NCI-H526 treated with DMSO at 0.1 percent for 48 hours (cell line): ENCODE measurements at regions not wholly inside any gene's neighbourhood (a gene's known extent, or its start where the extent isn't known, plus 50 kb on each side); places are given as distances from the start of the nearest gene placed in this dataset.
"Not testable (repeated sequence)": the region's sequence is repeated elsewhere in the genome, so short reads cannot be mapped to it uniquely, and the experiment has no call there.

Source experiments
- DNase-seq: peaks from one replicate; lab custom pipeline; 2025; lab: John Stamatoyannopoulos, UW

DNA sequence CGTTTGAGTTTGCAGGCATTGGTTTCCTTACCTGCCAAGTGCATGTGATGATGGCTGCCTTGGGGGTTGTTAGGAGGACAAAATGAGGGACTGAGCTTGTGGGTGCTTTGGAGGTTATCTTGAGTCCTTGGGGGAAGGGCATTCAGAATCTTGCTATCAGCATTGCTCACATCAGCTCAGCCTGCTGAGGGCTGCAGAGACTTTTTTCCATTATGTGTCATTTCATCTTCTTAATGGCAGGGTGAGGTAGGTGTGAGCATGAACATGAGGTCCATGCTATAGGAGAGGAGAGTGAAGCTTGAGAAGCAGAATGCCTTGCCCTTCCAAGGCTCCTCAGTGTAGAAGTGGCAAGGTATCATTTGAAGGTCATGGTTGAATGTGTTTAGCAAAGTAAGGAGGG lies 112.3 kb downstream of the MIAT start:
- DNase-seq: no peak

DNA sequence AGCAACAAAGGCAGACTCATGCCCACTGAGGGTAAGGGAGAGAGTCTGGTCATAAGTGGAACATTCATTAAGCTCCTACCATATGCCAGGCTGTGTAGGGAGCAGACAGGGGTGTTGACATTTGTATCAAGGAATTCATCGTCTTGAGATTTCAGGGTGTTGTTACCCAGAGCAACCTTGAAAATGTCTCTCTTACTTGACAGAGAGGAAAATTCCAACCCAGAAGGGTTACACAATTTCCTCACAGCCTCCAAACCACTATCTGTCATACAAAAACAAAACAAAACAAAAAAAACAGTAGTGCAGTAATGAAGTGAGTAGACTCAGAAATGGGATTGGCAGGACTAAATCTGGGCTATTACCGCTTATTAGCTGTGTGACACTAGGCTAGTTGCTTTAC lies 113.2 kb downstream of the MIAT start:
- DNase-seq: no peak

DNA sequence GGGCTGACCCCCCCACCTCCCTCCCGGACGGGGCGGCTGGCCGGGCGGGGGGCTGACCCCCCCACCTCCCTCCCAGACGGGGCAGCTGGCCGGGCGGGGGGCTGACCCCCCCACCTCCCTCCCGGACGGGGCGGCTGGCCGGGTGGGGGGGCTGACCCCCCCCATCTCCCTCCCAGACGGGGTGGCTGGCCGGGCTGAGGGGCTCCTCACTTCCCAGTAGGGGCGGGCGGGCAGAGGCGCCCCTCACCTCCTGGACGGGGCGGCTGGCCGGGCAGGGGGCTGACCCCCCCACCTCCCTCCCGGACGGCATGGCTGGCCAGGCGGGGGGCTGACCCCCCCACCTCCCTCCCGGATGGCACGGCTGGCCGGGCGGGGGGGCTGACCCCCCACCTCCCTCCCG lies 115.7 kb downstream of the MIAT start:
- DNase-seq: not testable (repeated sequence)

DNA sequence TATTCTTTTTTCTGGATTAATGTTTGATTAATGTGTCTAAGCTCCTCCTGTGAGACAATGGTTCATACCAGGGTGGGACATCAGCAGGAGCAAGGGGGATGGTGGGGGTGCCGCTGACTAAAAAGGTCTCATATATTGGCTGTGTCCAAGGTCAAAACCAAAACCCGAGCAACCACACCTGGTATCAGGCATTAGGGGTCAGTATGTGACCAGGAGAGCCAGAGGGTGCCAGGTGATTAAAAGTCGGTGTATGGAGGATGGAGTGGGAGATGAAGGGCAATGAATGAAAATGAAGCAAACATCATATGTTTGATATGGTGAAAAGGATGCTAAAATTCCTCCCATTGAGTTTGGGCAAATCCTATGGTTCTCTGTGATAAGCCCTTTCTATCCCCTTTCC lies 118.0 kb downstream of the MIAT start:
- DNase-seq: no peak

DNA sequence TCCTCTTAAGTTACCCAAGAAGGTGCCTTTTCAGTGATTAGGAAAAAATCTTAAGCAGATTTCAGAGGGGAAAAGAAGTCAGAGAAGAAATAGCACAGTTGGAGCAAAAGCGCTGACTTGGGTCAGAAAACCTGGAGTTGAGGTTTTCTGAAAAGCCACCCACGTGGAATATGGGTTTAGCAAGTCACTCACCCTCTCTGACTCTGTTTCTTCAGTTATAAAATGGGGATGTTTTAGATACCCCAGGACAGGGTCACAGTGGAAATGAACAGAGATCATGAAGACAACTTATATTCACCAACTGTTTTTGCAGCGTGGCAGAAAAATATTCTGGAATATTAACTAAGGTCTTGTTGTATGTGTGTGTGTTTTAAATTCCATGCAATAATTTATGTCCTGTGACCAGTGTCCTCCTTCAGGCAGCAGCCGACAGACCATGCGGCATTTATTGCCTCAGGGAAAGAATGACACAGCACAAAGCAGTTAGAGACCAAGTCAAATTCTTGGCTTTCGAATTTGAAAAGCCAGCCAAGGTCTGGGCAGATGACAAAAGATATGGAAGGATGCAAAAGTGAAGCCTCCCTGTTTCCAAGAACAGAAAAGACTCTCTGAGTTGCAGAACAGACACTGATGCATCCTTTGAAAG lies 119.9 kb downstream of the MIAT start:
- no peak for DNase-seq

DNA sequence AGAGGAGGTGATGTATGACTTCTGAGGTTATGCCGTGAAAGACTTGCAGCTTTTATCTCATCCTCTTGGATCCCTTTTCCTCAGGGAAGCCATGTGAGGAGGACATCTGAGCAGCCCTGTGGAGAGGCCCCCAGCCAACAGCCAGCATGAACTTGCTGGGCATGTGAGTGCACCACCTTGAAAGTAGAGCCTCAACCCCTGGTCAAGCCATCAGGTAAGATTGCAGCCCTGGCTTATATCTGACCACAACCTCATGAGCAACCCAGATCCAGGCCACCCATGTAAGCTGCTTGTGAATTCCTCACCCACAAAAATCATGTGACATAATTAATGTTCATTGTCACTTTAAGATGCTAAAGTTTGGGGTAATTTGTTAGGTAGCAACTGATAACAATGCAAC lies 121.0 kb downstream of the MIAT start:
- no peak for DNase-seq

DNA sequence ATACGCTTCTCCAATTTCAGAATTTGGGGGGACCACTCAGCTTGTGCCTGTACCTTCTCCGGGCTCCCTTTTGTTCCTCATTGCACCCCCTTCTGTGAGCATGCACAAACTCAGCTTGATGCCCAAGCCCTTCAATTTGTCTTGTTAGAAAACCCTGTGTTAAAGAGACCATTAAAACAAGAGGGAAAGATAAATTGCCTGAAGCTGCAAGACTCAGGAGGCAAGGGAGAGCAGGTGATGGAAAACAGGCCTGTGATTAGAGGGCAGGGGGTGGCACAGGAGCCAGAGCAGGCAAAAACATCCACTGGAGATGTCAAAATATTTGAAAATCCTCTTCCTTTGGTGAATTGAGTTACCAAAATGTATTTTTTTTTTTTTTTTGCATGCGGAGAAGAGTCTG lies 121.7 kb downstream of the MIAT start:
- no peak for DNase-seq

DNA sequence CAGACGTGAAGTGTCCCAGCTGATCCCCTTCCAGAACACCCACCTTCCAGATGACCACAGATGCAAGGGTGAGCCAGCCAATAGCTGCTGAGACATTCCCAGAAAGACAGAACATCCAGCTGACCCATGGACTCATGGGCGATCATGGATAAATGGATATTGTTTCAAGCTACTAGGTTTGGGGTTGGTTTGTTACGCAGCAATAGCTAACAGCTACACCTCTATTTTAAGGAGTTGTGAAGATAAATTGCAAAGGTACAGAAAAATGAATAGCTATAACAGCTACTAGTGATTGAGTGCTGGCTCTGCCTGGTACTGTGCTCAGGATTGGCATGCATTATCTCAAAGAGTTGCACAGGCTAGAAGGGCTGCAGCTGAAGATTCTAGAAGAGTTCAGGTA lies 122.5 kb downstream of the MIAT start:
- no peak for DNase-seq

DNA sequence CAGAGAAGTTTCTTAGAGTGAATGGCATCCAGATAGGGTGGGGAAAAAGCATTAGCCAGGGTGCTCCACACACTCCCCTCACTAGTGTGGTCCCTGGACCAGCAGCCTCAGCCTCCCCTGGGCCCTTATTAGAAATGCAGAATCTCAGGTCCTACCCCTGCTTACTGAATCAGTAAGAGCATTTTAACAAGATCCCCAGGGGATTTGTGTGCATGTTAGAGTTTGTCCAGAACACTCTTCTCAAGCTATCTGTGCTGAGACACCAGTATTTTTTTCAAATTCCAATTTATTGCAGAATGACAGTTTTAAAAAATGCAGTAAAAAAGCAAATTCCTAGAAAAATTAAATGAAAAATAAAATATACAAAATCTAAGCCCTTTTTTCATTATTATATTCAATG lies 123.1 kb downstream of the MIAT start:
- DNase-seq: no peak

DNA sequence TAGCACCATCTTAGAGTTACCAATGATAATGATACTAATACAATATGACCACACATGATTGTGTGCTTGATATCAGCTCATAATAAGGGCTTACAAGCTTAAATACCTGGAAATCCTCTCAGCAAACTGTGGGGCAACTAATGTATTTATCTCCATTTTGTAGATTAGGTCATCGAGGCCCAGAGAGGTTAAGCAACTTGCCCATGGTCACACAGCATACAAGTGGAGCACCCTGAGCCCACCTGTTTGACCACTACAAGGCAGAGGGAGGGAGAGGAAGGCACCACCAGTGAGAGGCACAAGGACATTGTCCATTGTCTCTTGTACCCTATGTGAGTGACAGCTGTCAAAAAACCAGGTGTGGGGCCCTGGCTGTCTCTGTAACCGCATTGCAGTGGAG lies 123.7 kb downstream of the MIAT start:
- no peak for DNase-seq

DNA sequence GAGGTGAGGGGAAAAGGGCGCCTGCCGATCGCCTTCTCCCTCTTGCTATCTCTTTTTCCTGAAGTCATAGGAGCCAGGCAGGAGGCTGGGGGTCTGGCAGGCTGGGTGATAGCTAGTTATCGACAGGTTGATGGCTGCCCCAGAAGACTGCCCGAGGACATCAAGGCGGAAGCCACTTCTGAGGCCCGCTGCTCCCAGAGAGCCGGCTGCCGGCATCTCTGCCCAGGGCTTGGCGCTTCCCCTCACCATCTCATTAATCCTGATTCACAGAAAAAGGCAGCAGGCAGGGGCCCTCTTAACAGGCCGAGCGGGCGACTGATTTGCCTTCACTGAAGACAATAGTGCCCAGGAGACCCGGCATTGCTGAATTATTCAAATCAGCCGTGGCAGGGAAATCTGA lies 124.2 kb downstream of the MIAT start:
- peak; percentile 73 for DNase-seq

DNA sequence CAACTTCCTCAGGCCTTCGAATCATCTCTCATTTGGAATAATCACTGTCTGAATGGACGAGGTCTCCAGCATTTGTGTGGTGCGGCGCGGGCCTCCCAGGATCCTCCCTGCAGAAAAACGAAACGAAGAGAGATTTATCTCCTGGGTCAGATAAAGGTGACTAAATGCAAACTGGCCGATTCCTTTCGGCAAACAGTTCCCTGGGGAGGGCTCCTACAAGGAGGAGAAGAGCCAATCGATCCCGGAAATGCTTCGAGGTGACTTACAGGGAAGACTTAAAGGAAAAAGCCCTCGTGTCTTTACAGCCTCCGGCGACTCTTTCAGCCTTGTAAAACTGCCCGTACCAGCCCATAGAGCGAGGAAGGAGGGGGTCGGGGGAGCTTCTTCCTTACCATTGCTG lies 126.5 kb downstream of the MIAT start:
- DNase-seq: no peak

DNA sequence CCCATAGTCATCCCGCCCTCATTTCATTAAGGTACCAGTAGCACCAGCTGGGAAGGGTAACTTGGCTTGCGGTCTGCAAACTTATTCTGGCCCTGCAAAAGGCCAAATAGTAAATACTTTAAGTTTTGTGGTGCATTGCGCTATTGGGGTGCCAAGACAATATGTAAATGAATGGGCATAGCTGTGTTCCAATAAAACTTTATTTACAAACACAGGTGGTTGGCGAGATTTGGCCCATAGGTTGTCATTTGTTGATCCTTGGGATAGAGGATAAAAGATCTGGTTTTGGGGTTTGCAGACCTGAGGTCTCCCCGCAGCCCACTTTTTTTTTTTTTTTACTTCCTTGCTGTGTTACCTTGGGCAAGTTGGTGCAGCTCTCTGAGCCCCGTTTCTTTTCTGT lies 127.4 kb downstream of the MIAT start:
- no peak for DNase-seq

DNA sequence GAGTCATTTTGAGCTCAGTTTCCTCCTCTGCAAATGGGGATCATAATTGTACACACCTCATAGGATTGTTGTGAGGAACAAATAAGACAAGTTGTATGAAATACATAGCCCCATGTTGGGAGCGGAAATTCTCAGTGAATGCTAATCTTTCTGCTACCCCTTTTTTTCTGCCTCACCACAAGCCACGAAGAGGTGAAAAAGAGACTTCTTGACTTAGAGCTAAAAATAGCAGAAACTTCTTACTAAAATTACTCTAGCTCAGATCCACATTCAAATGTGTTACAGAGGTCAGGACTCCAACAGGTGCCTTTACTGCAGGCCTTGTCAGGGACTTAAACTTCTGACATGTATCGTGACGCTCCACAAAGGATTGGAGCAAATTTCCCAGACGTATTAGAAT lies 128.5 kb downstream of the MIAT start:
- DNase-seq: no peak

DNA sequence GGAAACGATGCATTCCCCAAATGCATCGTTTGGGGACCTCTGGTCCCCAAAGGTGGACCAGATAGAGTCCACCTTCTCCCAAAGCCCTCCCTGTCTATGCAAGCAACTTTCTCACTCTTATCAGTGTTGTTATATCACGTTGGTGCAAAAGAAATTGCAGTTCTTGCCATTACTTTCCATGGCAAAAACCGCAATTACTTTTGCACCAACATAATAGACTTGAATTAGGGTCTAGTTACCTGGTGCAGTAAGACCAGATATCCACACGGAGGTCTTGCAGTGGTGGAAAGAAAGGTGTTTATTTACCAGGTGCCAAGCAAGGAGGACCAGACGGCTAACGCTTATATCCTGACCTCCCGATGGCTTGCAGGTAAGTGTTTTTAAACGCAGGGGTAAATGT lies 129.0 kb downstream of the MIAT start:
- DNase-seq: no peak

DNA sequence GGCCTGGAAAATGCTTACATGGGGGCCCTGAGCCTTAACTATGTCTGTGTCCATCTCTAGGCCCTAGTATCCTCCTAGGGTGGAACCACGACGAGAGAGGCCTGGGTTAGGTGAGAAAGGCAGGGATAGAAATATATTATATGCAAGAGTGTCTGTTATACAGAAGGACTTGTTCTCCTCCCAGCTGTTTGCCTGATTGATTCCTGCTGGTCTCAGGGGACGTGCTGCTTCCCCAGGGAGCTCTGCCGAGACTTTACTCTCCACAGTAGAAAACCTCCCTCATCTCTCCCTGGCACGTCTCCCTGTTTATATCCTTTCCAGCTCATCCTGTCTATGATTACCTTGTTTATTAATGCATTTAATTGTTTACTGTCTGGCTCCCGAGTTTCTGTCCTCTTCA lies 132.6 kb downstream of the MIAT start:
- DNase-seq: peak; percentile 77

DNA sequence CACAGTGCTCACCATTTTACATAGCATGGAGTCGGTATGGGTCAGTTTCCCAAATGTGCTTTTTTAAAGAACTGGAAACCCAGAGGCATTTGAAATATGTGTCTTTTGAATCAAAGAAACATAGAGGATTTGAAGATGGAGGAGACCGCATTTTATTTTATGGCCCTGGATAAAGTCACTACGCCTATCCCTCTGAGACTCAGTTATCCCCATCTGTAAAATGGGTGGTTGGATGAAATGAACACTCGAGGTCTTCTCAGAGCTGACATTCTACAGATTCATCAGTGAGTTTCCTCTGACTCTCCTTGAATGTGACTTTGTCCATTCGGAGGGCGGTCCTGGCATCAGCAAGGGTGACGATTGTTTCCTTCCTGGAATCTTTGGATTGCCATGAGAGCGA lies 135.1 kb downstream of the MIAT start:
- no peak for DNase-seq

DNA sequence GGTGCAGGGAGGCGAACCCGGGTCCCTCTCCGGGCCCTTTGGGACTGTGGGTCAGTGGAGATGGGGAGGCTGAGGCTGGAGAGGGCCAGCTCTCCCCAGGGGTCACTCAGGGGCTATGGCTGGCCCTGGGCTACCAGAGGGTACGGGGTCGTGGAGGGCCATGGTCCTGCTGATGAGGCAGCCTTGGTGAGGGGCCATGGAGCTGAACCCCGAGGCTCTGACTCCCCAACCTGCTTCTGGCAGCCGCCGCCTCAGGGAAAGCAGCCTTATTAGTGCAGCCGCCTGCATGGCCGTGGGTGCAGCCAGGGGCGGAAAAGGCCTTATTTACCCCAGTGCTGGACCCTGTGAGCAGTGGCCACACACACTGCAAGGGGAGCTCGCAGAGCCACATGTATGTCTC lies 139.4 kb downstream of the MIAT start:
- no peak for DNase-seq

DNA sequence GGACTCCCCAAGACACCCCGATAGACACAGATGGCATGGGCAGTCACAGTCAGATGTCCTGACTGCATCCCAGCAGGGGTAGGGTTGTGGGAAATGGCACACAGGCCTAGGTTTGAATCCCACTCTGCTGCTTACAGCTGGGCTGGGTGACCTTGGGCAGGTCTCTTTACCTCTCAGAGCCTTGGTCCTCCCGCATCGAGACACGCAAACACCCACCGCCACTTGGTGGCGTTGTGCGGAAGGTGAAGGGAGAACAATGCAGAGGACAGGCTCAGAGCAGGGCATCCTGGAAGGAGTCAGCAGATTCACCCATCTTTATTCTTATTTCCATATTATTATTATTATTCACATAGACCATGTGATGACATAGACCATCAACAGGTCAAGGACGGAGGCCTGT lies 140.5 kb downstream of the MIAT start:
- no peak for DNase-seq

DNA sequence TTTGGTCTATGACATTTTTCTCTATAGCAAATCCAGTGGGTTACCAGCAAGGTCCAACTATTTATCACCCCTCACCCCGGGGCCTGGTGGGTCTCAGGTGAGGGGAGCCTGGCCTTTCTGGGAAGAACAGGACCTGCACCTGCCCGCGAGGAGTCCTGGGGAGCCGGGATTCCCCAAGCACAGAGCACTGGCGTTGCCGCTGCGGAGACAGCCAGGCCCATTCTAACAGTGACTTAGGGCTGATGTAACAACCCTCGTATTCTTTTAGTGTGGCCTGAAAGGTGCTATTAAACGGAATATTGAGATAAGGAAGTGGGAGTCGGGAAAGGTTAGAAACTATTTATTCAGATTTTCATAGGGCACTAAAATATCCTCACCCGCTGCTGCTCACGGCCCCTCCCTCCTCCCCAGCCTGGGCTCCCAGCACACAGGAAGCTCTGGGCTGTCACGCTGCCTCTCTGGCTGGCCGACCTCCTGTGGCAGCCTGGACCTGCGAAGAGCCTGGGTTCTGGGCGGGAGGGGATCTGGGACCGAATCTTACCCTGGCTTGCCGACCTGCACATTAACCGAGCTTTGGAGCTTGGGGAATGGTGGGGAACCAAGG lies 141.2 kb downstream of the MIAT start:
- DNase-seq: peak; percentile 3

DNA sequence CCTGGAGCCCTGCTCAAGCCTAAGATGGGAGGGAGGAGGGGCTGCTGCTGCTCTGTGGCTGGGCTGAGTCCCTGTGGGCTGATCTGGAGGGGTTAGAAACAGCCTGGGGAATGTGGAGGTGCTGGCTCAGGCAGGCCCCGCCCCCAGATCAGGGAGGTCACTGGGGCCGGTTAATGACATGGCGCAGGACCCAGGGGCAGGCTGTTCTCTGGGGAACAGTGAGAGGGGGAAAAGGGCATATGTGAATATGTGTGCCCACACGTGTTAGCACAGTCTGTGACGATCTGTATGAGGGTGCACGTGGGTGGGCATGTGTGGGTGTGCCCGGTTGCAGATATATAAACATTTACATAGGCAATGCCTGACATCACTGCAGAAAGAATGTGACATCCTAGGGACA lies 143.5 kb downstream of the MIAT start:
- no peak for DNase-seq

DNA sequence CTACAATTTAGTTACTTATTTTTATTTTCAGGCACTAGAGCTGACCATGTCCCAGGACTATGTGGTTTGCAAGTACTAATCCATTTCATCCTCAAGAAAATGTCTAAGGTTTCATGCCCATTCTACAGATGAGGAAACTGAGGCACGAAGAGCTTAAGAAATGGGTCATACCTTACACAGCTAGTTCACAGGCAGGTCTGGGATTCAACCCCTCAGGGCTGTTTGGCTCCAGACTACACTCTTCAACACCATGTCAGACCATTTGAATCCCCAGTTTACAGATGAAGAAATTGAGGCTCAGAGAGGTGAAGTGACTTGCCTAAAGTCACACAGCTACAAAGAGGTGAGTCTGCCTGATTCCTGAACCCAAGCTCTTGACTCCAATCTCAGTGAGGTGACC lies 144.1 kb downstream of the MIAT start:
- DNase-seq: no peak

DNA sequence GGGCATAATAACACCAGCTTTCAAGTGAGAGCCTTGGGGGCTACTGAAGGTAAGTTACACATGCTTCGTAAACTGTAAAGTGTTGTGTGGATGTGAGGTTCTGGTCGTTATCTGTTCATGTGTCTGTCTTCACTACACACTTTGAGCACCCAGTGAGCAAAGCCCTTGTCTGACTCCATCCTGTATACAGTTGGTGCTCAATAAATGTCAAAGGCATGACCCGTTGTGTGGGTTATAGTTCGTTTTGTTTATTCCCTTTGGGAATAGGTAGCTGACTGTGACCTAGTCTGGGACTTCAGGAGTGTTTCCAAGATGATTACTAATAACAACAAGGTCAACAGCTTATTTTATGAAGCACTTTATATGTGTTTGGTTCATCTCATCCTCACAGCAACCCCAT lies 146.9 kb downstream of the MIAT start:
- DNase-seq: no peak

DNA sequence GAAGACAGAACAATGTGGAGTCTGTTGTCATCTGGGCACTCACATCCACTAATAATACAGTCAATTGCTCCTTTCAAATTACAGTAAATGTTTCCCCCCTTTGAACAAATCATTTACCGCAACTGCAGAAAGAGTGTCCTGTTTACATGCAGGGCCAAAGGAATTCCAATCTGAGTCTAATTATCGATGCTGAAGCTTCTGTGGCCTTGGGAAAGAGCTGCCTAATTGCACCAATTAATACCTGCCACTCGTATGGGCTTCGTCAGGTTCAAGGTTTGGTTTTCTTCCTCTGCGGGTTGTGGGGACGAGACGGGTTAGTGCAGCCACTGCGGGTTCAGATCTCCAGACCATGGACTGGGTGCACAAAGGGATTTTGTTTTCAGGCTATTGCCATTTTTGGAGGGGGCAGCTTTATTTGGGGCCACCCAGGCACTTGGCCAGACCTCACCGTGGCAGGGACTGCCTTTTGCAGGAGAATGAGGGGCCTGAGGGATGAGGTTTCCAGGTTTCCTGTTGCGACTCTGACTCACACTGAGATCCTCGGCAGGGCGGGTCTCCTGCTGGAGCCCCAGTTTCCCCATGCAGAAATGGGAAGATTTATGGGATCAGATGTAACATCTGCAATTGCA lies 147.6 kb downstream of the MIAT start:
- DNase-seq: no peak
